GM12878 (cell line): ENCODE measurements at regions not wholly inside any gene's neighbourhood (a gene's known extent, or its start where the extent isn't known, plus 50 kb on each side); places are given as distances from the start of the nearest gene placed in this dataset.

Experiments
- ATAC-seq: fragments of 200-7000 bp; cut with Tn5 transposase; 3 replicates; pipeline ENCODE4 v1.9.1; 2020; ENCODE audit warnings: mild to moderate bottlenecking, moderate library complexity
- BruUV-seq: library from RNA; stranded (reverse); fragments of 400-500 nt; replicated peaks from 2 replicates; lab custom pipeline; 2021; lab: Mats Ljungman, UMichigan
- CTCF ChIA-PET: fragments of 300-600 bp; sonication (Branson Sonifier 250); formaldehyde crosslinking; extraction: SDS; loops from one replicate; lab custom pipeline; 2021; ENCODE audit warnings: inconsistent platforms; lab: Yijun Ruan, JAX
- POLR2A ChIA-PET: fragments of 350-600 bp; formaldehyde crosslinking; extraction: SDS; loops from one replicate; lab custom pipeline; 2021; ENCODE audit warnings: inconsistent platforms; lab: Charles Lee
- RAD21 ChIA-PET: fragments of 300-600 bp; sonication (Branson Sonifier 250); formaldehyde crosslinking; loops from one replicate; lab custom pipeline; 2023; ENCODE audit warnings: antibody characterized with exemption; ENCODE audit not compliant: unreplicated experiment; lab: Charles Lee
- SMC1A ChIA-PET: fragments of 300-600 bp; sonication (Branson Sonifier 250); formaldehyde crosslinking; loops from one replicate; lab custom pipeline; 2023; ENCODE audit not compliant: unreplicated experiment, uncharacterized antibody; lab: Charles Lee
- DNase-seq: peaks from one replicate; pipeline ENCODE4 v3.0.0-alpha.2; 2011; ENCODE audit warnings: low read depth, low spot score
- FAIRE-seq: peaks from 3 replicates; lab custom pipeline; 2011; peaks lifted over from hg19 to GRCh38; lab: Jason Lieb, UNC
- H2AFZ ChIP-seq: 2 replicates; pipeline ENCODE4 v1.6.0; 2011; ENCODE audit warnings: low read depth, low read length, control low read depth; ENCODE audit not compliant: control insufficient read depth
- H3K27ac ChIP-seq: 2 replicates; pipeline ENCODE4 v1.5.1; 2011; ENCODE audit warnings: control low read depth; ENCODE audit not compliant: control insufficient read depth, insufficient read depth
- H3K27me3 ChIP-seq, 2 experiments: replicated peaks in 1 of 2; 2 replicates each; pipeline versions ENCODE4 v1.6.0 to v1.6.1; 2011; ENCODE audit warnings: low read length in 1 of 2; ENCODE audit not compliant: control insufficient read depth in 2 of 2, insufficient read depth in 2 of 2
- H3K36me3 ChIP-seq, 2 experiments: 2 replicates each; pipeline ENCODE4 v1.5.1; 2011; ENCODE audit warnings: low read length in 1 of 2; ENCODE audit not compliant: control insufficient read depth in 2 of 2, insufficient read depth in 2 of 2
- H3K4me1 ChIP-seq: 2 replicates; pipeline ENCODE4 v1.6.1; 2011; ENCODE audit warnings: mild to moderate bottlenecking, low read length, moderate library complexity, mixed read lengths; ENCODE audit not compliant: control insufficient read depth, insufficient read depth
- H3K4me2 ChIP-seq: 2 replicates; pipeline ENCODE4 v1.6.0; 2011; ENCODE audit warnings: control low read depth; ENCODE audit not compliant: control insufficient read depth, insufficient read depth
- H3K4me3 ChIP-seq: fragments of 200-600 bp; sonication (generic); 2 replicates; pipeline ENCODE4 v1.5.1; 2016
- H3K79me2 ChIP-seq: 2 replicates; pipeline ENCODE4 v1.6.0; 2011; ENCODE audit warnings: low read length; ENCODE audit not compliant: control insufficient read depth, insufficient read depth
- H3K9ac ChIP-seq: 2 replicates; pipeline ENCODE4 v1.8.0; 2011; ENCODE audit warnings: low read length, control low read depth, mixed read lengths; ENCODE audit not compliant: control insufficient read depth, insufficient read depth
- H3K9me3 ChIP-seq: replicated peaks from 3 replicates; pipeline ENCODE4 v1.5.1; 2011; ENCODE audit warnings: mild to moderate bottlenecking, low read length; ENCODE audit not compliant: control insufficient read depth, insufficient read depth
- H4K20me1 ChIP-seq: 2 replicates; pipeline ENCODE4 v1.6.0; 2011; ENCODE audit not compliant: control insufficient read depth, insufficient read depth
- CTCF ChIP-seq, 3 experiments: IDR thresholded peaks in 2 of 3; conservative IDR thresholded peaks in 1 of 3; 2 replicates each; pipeline ENCODE4 v1.5.1; 2011; ENCODE audit warnings: low read depth in 3 of 3, low read length in 3 of 3, mild to moderate bottlenecking in 3 of 3, control low read depth in 2 of 3, moderate library complexity in 2 of 3, inconsistent platforms in 1 of 3, mixed read lengths in 1 of 3; ENCODE audit not compliant: control insufficient read depth in 2 of 3, insufficient read depth in 1 of 3; ENCODE audit errors: extremely low read depth in 1 of 3
- CUX1 ChIP-seq: IDR thresholded peaks from 2 replicates; pipeline ENCODE4 v1.6.1; 2012; ENCODE audit warnings: improper control_type of control experiment, low read depth, low read length; ENCODE audit not compliant: insufficient replicate concordance
- EP300 ChIP-seq, 2 experiments: fragments of 150-350 bp in 1 of 2; IDR thresholded peaks; 2 replicates each; pipeline ENCODE4 v1.6.1; 2011 to 2012; ENCODE audit warnings: low read depth in 2 of 2, low read length in 2 of 2, borderline replicate concordance in 1 of 2, improper control_type of control experiment in 1 of 2, inconsistent platforms in 1 of 2; ENCODE audit not compliant: control insufficient read depth in 1 of 2
- ESRRA ChIP-seq: IDR thresholded peaks from 2 replicates; pipeline ENCODE4 v1.6.1; 2012; ENCODE audit warnings: mild to moderate bottlenecking, low read length, improper control_type of control experiment
- IRF3 ChIP-seq: fragments of 450-650 bp; IDR thresholded peaks from 2 replicates; pipeline ENCODE4 v1.6.1; 2014; ENCODE audit warnings: mild to moderate bottlenecking
- MYB ChIP-seq: fragments of 150-350 bp; IDR thresholded peaks from 2 replicates; pipeline ENCODE4 v1.6.1; 2014; ENCODE audit warnings: mild to moderate bottlenecking, low read depth, low read length, borderline replicate concordance
- NR2C2 ChIP-seq: IDR thresholded peaks from 2 replicates; pipeline ENCODE4 v1.6.1; 2011; ENCODE audit warnings: borderline replicate concordance, low read depth; ENCODE audit not compliant: control insufficient read depth, insufficient read length
- PKNOX1 ChIP-seq: fragments of 450-650 bp; IDR thresholded peaks from 2 replicates; pipeline ENCODE4 v1.6.1; 2016; ENCODE audit warnings: mild to moderate bottlenecking
- SRF ChIP-seq, 2 experiments: IDR thresholded peaks; 2 replicates each; pipeline ENCODE4 v1.6.1; 2011; ENCODE audit warnings: low read depth in 2 of 2, low read length in 2 of 2, mild to moderate bottlenecking in 1 of 2, moderate library complexity in 1 of 2
- TCF7 ChIP-seq: IDR thresholded peaks from 2 replicates; pipeline ENCODE4 v1.6.1; 2014; ENCODE audit warnings: antibody characterized with exemption, borderline replicate concordance
- ZNF207 ChIP-seq: fragments of 450-650 bp; IDR thresholded peaks from 2 replicates; pipeline ENCODE4 v1.6.1; 2014; ENCODE audit warnings: antibody characterized with exemption, mild to moderate bottlenecking, borderline replicate concordance
- ZNF217 ChIP-seq: fragments of 450-650 bp; IDR thresholded peaks from 2 replicates; pipeline ENCODE4 v1.6.1; 2017; ENCODE audit warnings: antibody characterized with exemption, mild to moderate bottlenecking
- ZNF274 ChIP-seq: IDR thresholded peaks from one replicate; pipeline ENCODE4 v1.8.0; 2011; ENCODE audit not compliant: insufficient read length, insufficient read depth
- WGBS: methylation state at CpG from one replicate; pipeline ENCODE4 v1.1.6; 2016; ENCODE audit warnings: low lambda C conversion rate; ENCODE audit not compliant: insufficient replicate concordance, insufficient coverage; ENCODE audit errors: missing lambda C conversion rate; 5-methylcytosine and 5-hydroxymethylcytosine counted together
- in situ Hi-C: fragments of 300-500 bp; cut with MboI; formaldehyde crosslinking; loops from 9 replicates; pipeline ENCODE4 v1.14.3; 2018; ENCODE audit warnings: mixed read lengths
- intact Hi-C: fragments of 100-400 bp; cut with micrococcal nuclease; formaldehyde crosslinking; loops from one replicate; pipeline ENCODE4 v1.14.2; 2022; ENCODE audit not compliant: unreplicated experiment

- DNase-seq (no peak), ATAC-seq (0 out of 3 replicates have a peak, but pooled peaks have one; percentile 36), FAIRE-seq (no peak)
- BruUV-seq: no TSS peak
- Histone ChIP-seq H3K36me3 (no peaks in the 10 kb centered on the region), H3K4me2 (no peak overlapping the region), H2AFZ (no peak overlapping the region), H4K20me1 (no peaks in the 10 kb centered on the region), H3K79me2 (no peaks in the 10 kb centered on the region), H3K9ac (no peak overlapping the region), H3K27me3 (no peaks in the 10 kb centered on the region), H3K4me1 (no peaks in the 10 kb centered on the region), H3K4me3 (no peak overlapping the region), H3K27ac (no peak overlapping the region), H3K9me3 (no peaks in the 10 kb centered on the region)
- intact Hi-C loops (no loop called here), in situ Hi-C loops (no loop called here)
- POLR2A ChIA-PET: no interaction called here
- WGBS: 94% methylated on average over 2 of the region's 2 CpGs
- SMC1A ChIA-PET: interaction anchor here (0.5 kb wide), 1 partner anchor 58 kb away, joined by 3 read pairs; no protein-coding TSS in a partner anchor
- CTCF ChIA-PET: no interaction called here
- RAD21 ChIA-PET: no interaction called here
- TF ChIP-seq CUX1 (no peak), ZNF217 (no peak), ESRRA (no peak), CTCF (IDR thresholded peaks at IDR 0.05 in 2 of 3, conservative IDR thresholded peaks at IDR 0.05 in 1 of 3; ENCODE audit: control insufficient read depth in 2 of 3, extremely low read depth in 1 of 3, insufficient read depth in 1 of 3, low read depth in 3 of 3, low read length in 3 of 3) (no peak), SRF (IDR thresholded peaks at IDR 0.05; ENCODE audit: low read depth in 2 of 2, low read length in 2 of 2) (no peak), ZNF207 (no peak), MYB (no peak), EP300 (IDR thresholded peaks at IDR 0.05; ENCODE audit: borderline replicate concordance in 1 of 2, control insufficient read depth in 1 of 2, low read depth in 2 of 2, low read length in 2 of 2) (no peak), IRF3 (no peak), NR2C2 (no peak), TCF7 (no peak), ZNF274 (no peak), PKNOX1 (no peak)
Measured at GRCh38 chr21:16537501-16537900, 807.7 kb downstream of the USP25 start.
